Skeletal muscle satellite cell (primary cell): ENCODE measurements at regions not wholly inside any gene's neighbourhood (a gene's known extent, or its start where the extent isn't known, plus 50 kb on each side); places are given as distances from the start of the nearest gene placed in this dataset.

Source experiments
- H3K27me3 ChIP-seq: 2 replicates; pipeline ENCODE4 v1.7.0; 2013; ENCODE audit warnings: low read length; ENCODE audit not compliant: control insufficient read depth, insufficient read depth
- H3K36me3 ChIP-seq: 2 replicates; pipeline ENCODE4 v1.7.0; 2013; ENCODE audit warnings: mild to moderate bottlenecking, control low read depth, low read length; ENCODE audit not compliant: insufficient read depth
- H3K4me1 ChIP-seq: 2 replicates; pipeline ENCODE4 v1.7.0; 2013; ENCODE audit warnings: low read length; ENCODE audit not compliant: control insufficient read depth, insufficient read depth
- H3K4me2 ChIP-seq: 2 replicates; pipeline ENCODE4 v1.7.0; 2013; ENCODE audit warnings: mild to moderate bottlenecking, low read length
- H3K4me3 ChIP-seq: 2 replicates; pipeline ENCODE4 v1.7.0; 2013; ENCODE audit warnings: low read length
- H3K9ac ChIP-seq: 2 replicates; pipeline ENCODE4 v1.7.0; 2013; ENCODE audit warnings: mild to moderate bottlenecking, low read depth, low read length, moderate library complexity
- H3K9me3 ChIP-seq: replicated peaks from 2 replicates; pipeline ENCODE4 v1.7.0; 2013; ENCODE audit warnings: mild to moderate bottlenecking, control low read depth, low read length

DNA sequence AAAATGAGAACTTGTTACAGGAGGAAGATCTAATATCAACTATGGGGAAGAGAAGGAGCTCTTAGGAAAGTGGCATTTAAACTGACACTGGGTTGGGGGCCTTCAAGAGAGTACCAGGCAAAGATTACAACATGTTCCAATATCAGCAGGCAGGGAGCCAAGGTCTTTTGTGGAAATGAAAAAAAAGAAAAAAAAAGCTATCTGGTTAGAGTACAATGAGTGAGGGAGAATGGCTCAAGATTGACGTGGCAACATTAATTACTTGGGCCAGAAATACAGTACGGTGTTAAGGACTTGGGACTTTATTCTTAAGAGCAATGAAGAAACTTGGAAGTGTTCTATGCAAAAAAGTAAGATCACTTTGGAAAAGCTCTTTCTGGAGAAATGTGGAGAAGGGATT is 132.3 kb upstream of the CDK1 start:
- Histone ChIP-seq H3K9ac (no peak overlapping the region), H3K4me2 (no peak overlapping the region), H3K4me1 (no peaks in the 10 kb centered on the region), H3K9me3 (no peaks in the 10 kb centered on the region), H3K36me3 (no peaks in the 10 kb centered on the region), H3K4me3 (no peak overlapping the region), H3K27me3 (no peaks in the 10 kb centered on the region)

GRCh38 chr10:60644436-60645130 is 133.7 kb upstream of the CDK1 start:
- no peaks in the 10 kb centered on the region for H3K27me3 ChIP-seq
- no peaks in the 10 kb centered on the region for H3K9me3 ChIP-seq
- H3K4me3 ChIP-seq, result no peak overlapping the region
- H3K9ac ChIP-seq, result no peak overlapping the region
- H3K4me2 ChIP-seq, result no peak overlapping the region
- H3K4me1 ChIP-seq, result no peaks in the 10 kb centered on the region
- no peaks in the 10 kb centered on the region for H3K36me3 ChIP-seq

DNA sequence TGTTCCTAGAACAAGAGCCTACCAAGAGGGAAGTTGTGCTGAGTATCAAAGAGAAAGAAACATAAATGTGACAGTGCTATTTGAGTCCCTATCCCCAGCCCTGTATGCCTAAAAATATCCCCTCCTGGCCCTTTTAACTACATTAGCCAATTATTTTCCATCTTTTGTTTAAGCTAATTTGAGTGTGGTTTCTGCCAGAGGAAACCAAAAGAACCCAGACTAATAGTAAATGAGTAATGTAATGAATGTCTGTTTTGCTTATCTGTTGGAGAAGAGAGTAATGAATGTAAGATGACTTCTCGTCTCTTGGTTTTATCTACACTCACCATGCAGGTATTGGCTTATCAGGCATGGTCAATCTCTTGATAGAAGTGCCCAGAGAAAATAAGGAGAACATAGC is 134.4 kb upstream of the CDK1 start:
- Histone ChIP-seq H3K27me3 (no peaks in the 10 kb centered on the region), H3K4me2 (no peak overlapping the region), H3K9me3 (no peaks in the 10 kb centered on the region), H3K4me3 (no peak overlapping the region), H3K9ac (no peak overlapping the region), H3K36me3 (no peaks in the 10 kb centered on the region), H3K4me1 (no peaks in the 10 kb centered on the region)

GRCh38 chr10:60629332-60629731 is 148.9 kb upstream of the CDK1 start:
- H3K4me2 ChIP-seq, result no peak overlapping the region
- no peaks in the 10 kb centered on the region for H3K4me1 ChIP-seq
- H3K9ac ChIP-seq, result no peak overlapping the region
- no peak overlapping the region for H3K4me3 ChIP-seq
- H3K9me3 ChIP-seq, result no peaks in the 10 kb centered on the region
- no peaks in the 10 kb centered on the region for H3K36me3 ChIP-seq
- no peaks in the 10 kb centered on the region for H3K27me3 ChIP-seq

DNA sequence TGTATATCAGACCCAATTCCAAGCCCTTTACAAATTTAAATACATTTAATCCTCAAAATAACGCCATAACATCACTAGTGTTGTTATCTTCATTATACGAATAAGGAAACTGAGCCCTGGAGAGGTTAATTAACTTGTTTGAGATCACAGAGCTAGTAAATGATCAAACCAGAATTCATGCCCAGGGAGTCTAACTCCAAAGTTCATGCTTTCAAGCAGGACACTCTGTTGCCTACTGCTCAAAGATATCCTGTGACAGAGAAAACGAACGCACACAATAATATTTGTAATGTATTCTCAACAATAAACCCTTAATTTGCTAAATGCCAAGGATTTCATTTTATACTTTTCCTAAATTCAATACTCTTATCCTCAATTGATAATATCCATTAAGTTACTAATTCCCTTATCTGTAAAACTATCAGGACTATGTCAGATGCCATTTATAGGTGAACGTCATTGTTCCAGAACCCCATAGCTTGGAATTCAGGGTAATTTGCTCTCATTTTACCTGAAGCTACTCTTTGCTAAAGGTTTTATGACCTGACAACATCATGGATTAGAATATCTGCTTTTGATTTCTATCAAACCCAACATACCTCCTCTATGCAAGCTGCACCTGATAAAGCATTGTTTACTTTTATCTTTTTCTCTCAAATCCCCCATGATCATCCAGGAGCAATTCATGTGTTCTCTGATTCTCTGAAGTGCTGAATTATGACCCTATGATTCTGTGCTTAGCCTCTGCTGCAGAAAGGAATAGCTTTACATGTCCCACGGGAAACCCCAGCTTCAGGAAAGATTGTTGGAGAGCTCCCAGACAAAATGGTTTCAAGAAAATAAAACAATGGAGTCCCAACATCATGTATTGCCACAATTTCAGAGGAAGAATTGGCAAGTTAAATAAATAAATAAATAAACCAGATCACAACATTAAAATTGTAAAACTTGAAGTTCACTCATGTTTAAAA is 150.2 kb upstream of the CDK1 start:
- Histone ChIP-seq H3K9ac (no peak overlapping the region), H3K4me3 (no peak overlapping the region), H3K9me3 (no peaks in the 10 kb centered on the region), H3K4me1 (no peaks in the 10 kb centered on the region), H3K27me3 (no peaks in the 10 kb centered on the region), H3K36me3 (no peaks in the 10 kb centered on the region), H3K4me2 (no peak overlapping the region)

DNA sequence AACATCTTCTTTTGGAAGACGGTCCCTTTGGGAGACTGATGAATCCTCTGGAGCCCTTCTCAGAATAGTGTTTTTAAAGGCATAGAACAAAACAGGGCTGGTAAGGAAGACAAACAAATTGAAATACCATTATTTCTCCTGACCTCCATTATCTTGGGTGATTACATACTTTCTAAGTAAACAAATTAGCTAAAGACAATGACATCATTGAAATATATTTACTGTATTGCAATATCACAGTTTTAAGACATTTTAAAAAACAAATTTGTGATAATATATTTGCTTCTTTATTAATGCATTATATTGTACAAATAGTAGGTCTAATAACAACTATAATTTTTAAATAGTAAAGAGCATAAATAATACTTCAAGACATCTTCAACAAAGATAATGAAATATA is 152.2 kb upstream of the CDK1 start:
- Histone ChIP-seq H3K36me3 (no peaks in the 10 kb centered on the region), H3K9ac (no peak overlapping the region), H3K4me1 (no peaks in the 10 kb centered on the region), H3K4me3 (no peak overlapping the region), H3K4me2 (no peak overlapping the region), H3K27me3 (no peaks in the 10 kb centered on the region), H3K9me3 (no peaks in the 10 kb centered on the region)

GRCh38 chr10:60623627-60624026 is 154.7 kb upstream of the CDK1 start:
- no peak overlapping the region for H3K9ac ChIP-seq
- H3K4me3 ChIP-seq, result no peak overlapping the region
- H3K9me3 ChIP-seq, result no peaks in the 10 kb centered on the region
- H3K4me2 ChIP-seq, result no peak overlapping the region
- no peaks in the 10 kb centered on the region for H3K27me3 ChIP-seq
- no peaks in the 10 kb centered on the region for H3K36me3 ChIP-seq
- no peaks in the 10 kb centered on the region for H3K4me1 ChIP-seq

- Histone ChIP-seq H3K4me1 (no peaks in the 10 kb centered on the region), H3K36me3 (no peaks in the 10 kb centered on the region), H3K4me3 (no peak overlapping the region), H3K9me3 (no peaks in the 10 kb centered on the region), H3K27me3 (no peaks in the 10 kb centered on the region), H3K9ac (no peak overlapping the region), H3K4me2 (no peak overlapping the region)
Measured at GRCh38 chr10:60621018-60621417, 157.3 kb upstream of the CDK1 start.

DNA sequence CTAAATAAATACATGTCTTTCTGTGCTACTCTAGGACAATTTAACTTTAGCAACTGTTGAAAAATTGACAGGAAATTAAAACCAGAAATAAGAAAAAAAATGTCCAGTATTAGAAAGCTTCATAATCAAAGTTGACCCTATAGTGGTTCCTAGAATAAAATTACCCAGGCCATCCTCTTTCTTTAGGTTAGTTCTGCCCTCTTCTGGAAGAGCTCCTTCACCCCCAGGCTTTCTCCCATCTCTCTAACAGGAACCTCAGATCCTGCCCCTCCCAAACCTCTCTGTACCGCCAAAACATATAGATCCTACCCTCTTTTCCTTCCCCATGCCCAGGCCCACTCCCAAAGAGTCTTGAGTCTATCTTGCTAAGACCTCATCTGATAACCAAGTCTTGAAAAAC is 159.4 kb upstream of the CDK1 start:
- Histone ChIP-seq H3K9ac (no peak overlapping the region), H3K4me1 (no peaks in the 10 kb centered on the region), H3K27me3 (no peaks in the 10 kb centered on the region), H3K9me3 (no peaks in the 10 kb centered on the region), H3K4me2 (no peak overlapping the region), H3K36me3 (no peaks in the 10 kb centered on the region), H3K4me3 (no peak overlapping the region)

GRCh38 chr10:60615541-60615940 is 162.7 kb upstream of the CDK1 start:
- no peaks in the 10 kb centered on the region for H3K36me3 ChIP-seq
- no peak overlapping the region for H3K4me2 ChIP-seq
- H3K4me1 ChIP-seq, result peaks cover 8% of the 10 kb centered on the region
- no peak overlapping the region for H3K4me3 ChIP-seq
- H3K9me3 ChIP-seq, result no peaks in the 10 kb centered on the region
- no peak overlapping the region for H3K9ac ChIP-seq
- no peaks in the 10 kb centered on the region for H3K27me3 ChIP-seq

DNA sequence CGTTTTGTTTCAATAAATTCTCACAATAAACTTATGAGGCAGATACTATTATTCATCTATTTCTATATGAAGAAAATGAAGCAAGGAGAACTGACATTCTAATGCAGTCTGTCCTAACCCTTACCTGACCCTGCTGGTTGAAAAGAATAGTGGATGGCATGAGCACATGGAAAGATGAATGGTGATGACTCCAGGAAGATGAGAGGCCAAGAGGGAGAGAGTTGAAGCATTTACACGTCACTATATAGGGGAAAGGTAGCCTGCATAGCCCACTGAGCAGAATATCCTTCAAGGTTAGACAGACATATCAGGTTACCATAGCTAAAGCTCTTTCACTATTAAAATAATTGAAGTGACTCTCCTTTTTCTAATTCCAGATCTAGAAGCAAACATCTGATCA is 163.9 kb upstream of the CDK1 start:
- no peaks in the 10 kb centered on the region for H3K27me3 ChIP-seq
- H3K4me3 ChIP-seq, result no peak overlapping the region
- H3K36me3 ChIP-seq, result no peaks in the 10 kb centered on the region
- no peak overlapping the region for H3K9ac ChIP-seq
- no peak overlapping the region for H3K4me2 ChIP-seq
- H3K4me1 ChIP-seq, result peaks cover 8% of the 10 kb centered on the region
- H3K9me3 ChIP-seq, result no peaks in the 10 kb centered on the region
